GM18502 (cell line): ENCODE measurements at regions not wholly inside any gene's neighbourhood (a gene's known extent, or its start where the extent isn't known, plus 50 kb on each side); places are given as distances from the start of the nearest gene placed in this dataset.

ENCODE experiments used
- ATAC-seq: cut with Tn5 transposase; IDR thresholded peaks from one replicate; pipeline ENCODE4 v1.9.1; 2021; ENCODE audit warnings: mild to moderate bottlenecking; ENCODE audit not compliant: unreplicated experiment, poor library complexity

DNA sequence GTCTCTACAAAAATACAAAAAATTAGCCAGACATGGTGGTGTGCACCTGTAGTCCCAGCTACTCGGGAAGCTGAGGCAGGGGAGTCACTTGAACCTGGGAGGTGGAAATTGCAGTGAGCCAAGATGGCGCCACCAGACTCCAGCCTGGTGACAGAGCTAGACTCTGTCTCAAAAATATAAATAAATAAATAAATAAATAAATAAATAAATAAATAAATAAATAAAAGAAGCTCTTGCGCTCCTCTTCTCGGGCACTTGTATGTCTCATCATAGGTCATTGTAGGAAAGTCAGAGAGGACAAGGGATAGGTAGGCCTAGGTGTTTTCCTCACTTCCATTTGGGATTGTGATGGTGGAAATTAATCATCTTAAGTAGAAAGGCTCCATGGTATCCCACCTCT lies 252.8 kb downstream of the PIK3R1 start:
- ATAC-seq = no peak

DNA sequence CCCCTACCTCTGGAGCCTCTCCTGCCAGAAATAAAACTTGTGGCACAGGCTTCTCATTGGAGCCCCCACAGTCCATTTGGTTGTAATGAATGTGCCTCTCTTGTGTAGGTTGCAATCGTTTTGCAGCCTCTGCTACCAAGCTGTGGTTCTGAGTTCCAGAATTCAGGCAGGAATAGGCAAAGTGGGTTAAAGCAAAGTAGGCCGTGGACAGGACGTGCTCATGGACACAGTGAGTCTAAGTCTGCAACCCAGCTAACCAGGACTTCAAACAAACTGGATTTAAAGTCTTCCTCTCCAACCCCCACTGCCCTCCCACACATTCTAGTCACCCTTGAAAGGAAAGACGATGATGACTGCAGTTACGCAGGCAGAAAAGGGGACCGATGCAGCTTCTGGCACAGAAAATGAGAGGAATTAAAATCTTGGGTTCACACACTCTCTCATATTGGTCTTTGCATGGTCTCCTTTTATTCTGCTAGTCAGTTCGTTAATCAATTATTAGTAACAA lies 260.0 kb downstream of the PIK3R1 start:
- no peak for ATAC-seq

DNA sequence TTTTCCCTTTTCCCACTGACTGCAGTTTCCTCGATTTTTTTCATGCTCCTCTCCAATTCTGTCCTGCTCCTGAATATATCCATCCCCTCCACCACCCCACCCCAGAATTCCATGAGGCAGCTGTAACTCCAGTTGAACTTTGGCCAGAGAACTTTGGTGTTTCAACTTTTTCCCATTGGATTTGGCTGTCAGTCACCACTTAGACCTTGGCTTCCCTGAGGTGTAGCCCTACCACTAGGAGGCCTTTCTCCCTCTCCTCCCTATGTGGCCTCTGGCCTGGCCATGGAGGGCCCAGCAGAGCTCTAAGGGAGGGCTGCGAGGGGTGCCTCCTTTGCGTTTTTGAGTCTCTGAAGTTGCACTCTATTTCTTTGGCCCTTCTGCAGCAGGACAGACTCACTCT lies 261.3 kb downstream of the PIK3R1 start:
- ATAC-seq = no peak

DNA sequence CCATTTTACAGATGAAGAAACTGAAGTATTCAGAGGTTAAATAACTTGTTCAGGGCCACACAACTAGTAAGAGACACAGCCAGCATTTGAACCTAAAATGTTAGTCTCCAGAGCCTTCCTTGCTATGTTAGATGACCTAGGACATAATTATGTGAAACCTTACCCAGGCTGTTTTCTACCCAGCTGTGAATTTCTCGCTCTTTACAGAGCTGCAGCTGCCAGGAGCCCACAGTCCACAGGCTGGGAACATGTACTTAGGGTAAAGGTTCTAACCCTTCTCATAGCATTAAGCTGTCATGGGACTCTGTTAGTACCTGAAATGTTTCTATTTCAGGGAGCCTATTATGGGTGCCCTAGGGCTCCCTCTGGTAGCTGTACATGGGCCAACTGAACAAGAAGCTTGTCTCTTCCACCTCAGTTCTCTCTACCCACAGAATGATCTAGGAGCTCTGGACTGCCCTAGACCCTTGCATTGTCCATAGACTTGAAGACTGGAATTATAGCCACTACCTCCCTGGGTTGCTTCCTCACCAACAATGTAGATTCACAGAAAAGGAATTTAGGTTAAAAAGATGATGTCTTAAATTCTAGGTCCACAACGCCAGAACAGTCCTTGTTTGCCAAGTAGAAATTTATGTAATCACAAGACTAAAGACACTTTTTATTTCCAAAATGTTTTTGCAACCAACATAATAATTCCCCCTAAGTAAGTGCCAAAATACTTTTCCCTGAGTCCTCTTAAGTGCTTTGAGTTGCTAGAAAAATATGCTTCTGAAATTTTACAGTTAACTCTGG lies 262.9 kb downstream of the PIK3R1 start:
- ATAC-seq = no peak

DNA sequence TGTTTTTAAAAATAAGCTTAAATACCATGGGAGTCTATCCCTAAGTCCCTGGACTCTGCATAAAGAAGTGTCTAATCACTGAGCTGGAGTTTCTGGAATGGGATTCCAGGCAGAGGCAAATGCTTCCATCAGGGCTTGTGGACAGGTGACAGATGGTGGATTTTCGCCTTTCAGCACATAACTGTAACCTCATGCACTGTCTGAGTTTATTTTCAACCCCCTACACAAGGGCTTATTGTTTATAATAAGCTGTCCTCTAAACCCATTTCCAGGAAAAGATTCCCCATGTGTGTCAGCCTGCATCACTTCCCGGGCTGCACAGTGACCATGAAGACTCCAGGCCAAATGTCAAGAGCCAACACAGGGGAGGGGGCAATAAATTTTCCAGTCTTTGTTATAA lies 264.0 kb downstream of the PIK3R1 start:
- ATAC-seq = no peak

DNA sequence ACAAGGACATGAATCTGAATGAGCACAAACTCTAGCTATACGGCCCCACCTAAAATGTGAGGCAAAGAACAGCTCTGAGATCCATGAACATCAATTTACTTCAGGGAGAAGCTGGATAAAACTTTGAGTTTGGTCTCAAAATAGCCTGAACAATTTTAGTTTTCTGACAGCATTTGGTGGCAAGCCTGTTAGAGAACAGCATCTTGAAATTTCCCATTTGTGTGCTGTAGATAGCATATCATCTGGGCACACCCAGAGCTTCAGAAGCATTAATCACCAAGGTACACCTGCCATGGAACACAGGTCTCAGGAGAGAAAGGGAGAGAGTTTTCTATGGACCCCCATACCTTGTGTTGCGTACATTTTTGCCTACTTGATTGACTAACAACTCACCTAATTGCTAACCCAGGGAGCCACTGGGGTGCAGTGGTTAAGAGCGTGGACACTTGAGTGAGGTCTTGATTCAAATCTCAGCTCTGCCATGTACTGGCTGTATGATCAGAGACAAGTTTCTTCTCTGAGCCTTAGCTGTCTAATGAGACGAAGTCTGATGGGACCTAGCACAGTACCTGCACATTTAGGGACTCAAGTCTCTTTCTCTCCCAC lies 264.9 kb downstream of the PIK3R1 start:
- ATAC-seq = no peak

DNA sequence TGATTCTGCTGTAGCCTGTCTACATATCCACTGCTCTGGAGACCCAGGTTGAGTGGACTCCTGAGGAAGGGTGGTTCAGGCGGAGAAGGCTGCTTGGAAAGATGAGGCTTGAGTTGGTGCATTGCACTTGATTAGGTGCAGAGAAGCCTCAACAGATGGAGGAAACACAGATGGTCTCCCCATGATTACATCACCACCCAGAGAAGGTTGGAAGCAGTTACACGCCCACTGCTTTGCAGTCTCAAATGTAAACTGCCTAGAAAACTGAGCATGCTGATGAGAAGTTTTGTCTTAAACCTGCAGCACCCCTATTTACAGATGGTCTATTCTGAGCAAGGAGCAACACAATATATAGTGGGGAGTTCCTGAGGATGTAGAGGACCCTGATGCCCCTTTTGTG lies 266.6 kb downstream of the PIK3R1 start:
- ATAC-seq = no peak

DNA sequence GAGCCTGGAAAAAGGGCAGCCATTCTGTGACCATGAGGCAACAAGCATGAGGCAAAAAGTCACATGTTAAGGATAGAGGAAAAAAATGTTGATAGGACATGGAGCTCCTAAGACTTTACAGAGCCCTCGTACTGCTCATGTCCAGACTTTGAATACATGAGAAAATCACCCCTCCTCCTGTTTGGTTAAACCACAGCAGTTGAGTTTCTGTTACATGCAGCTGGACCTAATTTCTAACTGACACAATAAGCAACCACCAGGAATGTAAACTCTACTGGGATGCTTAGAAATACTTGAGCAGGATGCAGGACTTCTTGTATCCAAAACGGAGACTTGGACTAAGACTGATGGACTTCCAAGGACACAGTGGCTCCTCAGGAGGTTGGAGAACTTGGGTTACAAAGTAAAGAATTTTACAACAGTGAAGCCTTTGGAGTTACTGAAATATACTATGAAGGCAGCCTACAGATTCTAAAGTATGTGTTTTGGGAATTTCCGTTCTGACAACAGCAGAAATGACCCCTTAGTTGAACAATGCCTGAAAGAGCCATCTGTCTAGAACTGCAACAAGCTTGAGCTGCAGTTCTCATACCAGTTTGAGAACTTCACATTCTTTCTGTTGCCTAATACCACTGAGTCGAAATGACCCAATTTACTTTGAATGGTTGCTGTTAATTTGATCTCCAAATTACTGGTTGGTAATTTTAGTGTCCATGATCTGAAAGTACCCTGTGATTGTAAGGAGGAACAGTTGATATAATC lies 268.9 kb downstream of the PIK3R1 start:
- no peak for ATAC-seq

DNA sequence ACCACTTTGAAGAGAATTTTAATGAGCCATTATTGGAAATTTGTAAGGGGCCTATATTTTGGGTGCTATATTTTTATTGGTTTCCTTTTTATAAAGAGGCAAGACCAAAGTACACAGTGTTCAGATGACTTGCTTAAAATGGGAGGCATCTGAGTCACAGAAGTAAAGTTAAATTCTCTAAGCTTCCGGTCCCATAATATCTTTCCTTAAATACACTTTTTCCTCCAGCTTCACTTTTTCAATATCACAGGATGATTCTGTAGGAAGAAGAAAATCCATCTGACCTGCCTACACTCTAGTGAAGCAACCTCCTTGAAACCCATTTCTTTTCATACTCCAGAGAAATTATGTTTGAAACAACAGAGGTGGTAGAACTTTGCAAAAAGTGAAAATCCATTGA lies 274.0 kb downstream of the PIK3R1 start:
- ATAC-seq = no peak

DNA sequence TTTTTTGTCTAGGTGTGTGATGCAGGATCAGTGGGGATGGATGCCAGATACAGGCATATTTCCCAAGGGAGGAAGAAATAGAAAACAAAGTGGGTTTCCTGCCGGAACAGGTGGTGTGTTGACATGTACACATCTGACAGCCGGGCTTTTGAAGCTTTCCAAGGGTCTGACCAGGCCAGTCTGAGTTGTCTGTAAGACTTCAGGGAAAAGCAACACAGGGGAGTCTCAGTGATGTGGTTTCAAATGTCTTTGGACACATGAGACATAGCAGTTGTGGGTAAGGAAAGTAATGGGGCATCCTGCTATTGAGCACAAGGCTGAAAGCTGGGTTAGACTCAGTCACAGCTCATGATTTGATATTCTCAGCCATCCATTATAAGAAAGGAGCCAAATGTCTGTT lies 274.9 kb downstream of the PIK3R1 start:
- ATAC-seq = no peak

DNA sequence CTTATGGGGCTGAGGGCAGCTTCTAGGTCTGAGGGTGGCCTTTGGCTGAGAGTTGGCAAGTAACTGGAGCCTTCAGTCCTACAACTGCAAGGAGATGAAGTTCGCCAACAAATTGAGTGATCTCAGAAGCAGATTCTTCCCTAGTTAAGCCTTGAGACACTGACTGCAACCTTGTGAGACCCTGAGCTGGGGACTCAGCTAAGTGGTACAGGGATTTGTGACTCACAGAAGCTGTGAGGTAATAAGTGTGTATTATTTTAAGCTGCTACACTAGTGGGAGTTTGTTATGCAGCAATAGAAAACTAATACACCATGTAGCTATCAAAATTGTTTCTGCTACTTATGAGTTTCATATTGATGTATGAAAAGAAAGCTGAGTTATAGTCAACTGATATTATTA lies 279.2 kb downstream of the PIK3R1 start:
- ATAC-seq = no peak

DNA sequence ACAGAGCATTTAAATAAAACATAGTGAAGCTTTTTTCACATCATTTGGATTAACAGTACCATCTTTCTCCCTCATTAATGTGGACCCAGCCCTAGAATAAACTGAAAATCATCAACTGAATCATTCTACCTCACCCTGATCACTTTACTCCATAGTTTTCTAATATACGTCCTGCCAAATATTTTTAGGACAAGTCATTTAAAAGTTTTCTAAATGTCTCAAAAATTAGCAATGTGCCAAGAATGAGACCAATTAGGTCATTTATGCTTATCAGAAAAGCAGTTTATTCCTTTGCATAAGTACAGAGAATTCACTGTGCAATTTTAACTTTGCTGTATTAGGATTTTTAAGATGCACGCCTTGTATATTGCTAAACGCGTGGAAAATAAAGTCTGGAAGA lies 284.4 kb downstream of the PIK3R1 start:
- no peak for ATAC-seq

DNA sequence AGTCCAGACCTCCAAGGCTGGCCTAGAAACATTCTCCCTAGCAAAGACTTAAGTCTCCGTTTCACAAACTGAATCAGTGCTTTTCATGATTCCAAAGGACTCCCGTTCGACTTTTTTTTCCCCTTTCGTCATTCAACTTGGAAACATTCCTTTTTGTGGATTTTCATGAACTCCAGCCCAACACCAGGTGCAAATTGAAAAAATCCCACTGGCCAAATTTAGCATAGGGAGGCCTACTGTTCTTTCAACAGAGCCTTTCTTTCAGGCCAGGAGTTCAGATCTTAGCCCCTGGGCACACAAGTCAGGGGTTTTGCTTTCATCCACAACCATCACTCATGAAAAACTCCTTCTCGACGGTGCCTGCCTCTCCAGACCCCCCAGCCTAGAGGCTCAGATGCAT lies 285.3 kb downstream of the PIK3R1 start:
- ATAC-seq = no peak

DNA sequence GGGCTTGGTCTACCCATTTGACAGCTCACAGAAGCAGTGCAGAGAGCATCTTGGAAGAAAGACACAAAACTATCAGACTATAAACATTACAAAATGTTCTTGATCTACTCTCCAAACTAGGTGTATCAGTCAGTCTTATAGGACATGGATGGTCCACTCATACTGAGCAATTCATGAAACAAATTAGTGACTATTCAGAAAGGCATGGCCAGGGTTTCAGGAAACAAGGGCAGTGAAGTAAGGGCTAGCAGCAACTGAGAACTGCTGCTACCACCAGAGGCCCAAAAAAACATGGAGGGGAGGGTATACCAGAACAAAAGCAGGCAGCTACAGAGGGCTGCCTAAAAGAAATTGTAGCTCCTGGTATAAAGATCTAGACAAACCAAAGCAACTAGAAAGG lies 287.0 kb downstream of the PIK3R1 start:
- no peak for ATAC-seq

DNA sequence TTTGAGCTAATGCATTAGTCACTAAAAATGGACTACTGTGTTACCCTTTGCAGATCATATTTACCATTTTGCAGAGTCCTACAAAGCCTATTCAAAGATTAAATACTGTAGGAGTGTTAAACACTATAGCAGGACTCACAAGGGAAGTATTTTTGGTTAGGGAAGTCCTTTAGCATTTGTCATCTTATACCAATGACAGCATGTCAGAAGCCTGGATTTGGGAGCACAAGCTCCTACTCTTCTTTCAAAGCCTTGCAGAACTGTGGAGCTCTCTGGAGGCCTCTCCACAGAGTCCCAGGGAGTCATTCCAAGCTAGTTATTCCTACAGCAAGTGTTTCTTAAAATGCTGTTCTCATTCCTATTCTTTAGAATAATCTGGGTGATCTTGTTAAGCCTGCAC lies 288.8 kb downstream of the PIK3R1 start:
- ATAC-seq = no peak

DNA sequence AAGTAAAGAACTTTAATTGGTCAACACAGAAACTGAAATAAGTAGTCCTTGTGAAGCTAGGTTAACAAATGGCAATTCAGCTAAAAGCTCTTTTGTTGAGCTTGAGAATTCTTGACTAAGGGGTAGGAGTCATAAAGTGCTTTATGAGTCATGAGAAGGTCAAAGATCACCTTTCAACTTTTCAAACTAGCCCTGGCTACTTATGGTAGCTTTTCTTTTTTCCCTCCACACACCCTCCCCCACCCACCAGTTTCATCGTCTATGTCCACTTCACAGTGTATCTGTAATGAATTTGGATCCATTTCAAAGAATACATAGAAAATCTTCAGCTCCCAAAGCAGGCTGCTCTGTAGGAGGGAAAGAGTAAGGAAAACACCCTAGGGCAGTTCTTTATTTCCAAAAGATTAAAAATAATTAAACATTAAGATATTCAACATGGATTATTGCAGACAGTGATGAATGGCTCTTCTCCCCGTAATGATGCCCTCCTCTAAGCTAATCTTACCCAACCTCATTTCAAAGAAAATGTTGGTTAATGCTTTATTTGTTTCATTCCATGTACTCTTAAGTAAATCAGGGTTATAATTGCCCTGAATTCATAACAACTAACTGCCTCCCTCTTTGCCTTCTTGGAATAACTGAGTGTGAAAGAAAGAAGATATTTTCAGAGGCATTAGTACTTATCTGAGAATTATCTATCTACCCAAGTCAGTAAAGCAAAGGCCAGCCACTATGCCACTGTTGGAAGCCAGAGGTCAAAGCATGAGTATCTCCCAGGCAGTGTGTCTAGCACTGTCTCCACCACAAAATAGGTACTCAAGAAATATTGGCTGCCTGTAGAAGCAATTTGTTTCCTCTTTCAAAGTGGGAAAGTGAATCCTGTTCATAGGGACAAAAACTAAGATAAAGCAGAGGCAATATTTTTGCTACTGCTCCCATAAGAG lies 290.6 kb downstream of the PIK3R1 start:
- no peak for ATAC-seq

DNA sequence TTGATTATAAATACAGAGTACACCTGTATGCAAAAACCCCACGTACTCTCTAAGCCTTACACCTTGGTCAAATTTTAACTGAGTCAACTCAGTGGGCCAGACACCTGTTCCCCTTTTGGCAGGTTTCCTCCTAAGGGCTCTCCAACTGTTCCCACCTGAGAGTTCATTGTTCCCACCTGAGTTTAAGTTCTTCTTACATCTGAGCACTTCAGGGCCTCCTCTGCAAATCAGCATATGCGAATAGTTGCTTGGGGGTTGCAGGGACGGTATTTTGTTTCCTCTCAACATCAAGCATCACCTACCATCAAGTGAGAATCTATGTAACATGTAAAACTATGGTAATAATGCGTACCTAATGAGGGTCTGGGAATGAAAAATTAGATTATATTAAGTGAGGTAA lies 300.0 kb downstream of the PIK3R1 start:
- ATAC-seq = no peak

DNA sequence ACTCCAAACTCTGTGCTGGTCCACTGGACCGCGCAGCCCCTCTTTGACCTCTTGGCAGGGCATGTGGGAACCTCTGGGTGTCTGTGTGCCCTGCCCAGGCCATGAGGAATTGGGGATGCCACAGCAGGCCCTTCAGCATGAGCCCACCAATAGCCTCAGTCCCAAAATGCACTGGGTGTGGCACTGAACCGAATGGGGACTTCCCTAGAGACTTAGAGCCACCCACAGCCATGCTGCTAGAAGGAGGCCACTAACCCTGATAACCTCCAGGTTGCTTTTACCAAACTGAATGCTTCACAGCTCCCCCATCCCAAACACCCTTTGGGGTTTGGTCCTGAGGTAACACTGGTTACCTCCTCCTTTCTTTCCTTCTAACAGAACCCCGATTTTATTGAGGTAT lies 302.7 kb downstream of the PIK3R1 start:
- ATAC-seq = no peak

DNA sequence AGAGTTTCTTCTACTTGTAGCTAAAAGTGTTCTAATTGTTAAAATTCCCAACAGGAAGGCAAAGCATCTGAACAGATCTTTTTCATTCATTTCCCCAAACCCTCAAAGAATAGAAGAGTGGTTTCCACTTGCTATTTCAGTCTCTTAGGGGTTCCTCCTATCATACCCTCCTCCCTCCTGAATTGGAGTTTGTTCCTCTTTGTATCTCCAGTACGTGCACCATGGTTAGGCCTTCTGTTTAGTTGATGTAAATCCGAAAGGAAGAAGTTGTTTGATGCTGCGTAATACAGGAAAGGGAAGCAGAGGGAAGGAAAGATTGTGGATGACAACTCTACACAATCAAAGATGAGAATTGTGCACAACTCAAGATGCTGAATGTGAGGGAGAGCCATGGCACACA lies 303.6 kb downstream of the PIK3R1 start:
- ATAC-seq = no peak

DNA sequence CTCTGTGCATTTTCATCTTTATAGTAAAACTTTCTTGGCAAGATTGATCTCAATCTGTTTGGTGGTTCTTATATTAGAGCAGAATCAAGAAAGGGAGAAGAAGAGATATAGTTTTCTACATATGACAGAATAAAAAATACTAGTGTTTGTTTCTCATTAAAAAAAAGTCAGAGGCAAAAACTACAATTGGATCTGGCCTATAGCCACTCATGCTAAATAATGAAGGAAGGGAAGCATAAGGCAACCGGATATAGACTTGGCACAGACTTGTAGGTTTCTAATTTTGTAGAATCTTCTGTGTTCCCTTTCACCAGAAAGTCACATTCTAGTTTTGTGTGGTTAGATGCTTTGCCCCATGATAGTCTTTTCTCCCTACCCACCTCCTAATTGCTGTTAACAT lies 306.2 kb downstream of the PIK3R1 start:
- no peak for ATAC-seq
